GM23248 (cell line): ENCODE measurements at regions not wholly inside any gene's neighbourhood (a gene's known extent, or its start where the extent isn't known, plus 50 kb on each side); places are given as distances from the start of the nearest gene placed in this dataset.

ENCODE experiments used
- EZH2 ChIP-seq: fragments of 200-600 bp; sonication (generic); IDR thresholded peaks from 2 replicates; pipeline ENCODE4 v1.6.1; 2018; ENCODE audit warnings: antibody characterized with exemption, mild to moderate bottlenecking; ENCODE audit not compliant: insufficient read depth, poor library complexity, severe bottlenecking
- EZH2phosphoT487 ChIP-seq: fragments of 200-600 bp; sonication (generic); IDR thresholded peaks from 2 replicates; pipeline ENCODE4 v1.6.1; 2018; ENCODE audit warnings: antibody characterized with exemption, moderate library complexity, mild to moderate bottlenecking, low read depth; ENCODE audit not compliant: insufficient read depth

GRCh38 chr7:116351966-116352365 lies 141.6 kb downstream of the TES start:
- TF ChIP-seq EZH2: no peak
- TF ChIP-seq EZH2phosphoT487: no peak
